ENCODE measurements at regions not wholly inside any gene's neighbourhood (a gene's known extent, or its start where the extent isn't known, plus 50 kb on each side); places are given as distances from the start of the nearest gene placed in this dataset.

- no peak overlapping the region for H3K4me3 ChIP-seq (replicated peaks; ENCODE audit: insufficient read depth, low read length)
- no peak for DNase-seq (ENCODE audit: low read depth in 1 of 2, low spot score in 1 of 2)
- no peak overlapping the region for H3K27ac ChIP-seq (replicated peaks)
- no peaks in the 10 kb centered on the region for H3K27me3 ChIP-seq (ENCODE audit: insufficient read depth, poor library complexity, severe bottlenecking)
- TF ChIP-seq CTCF (IDR thresholded peaks at IDR 0.05; ENCODE audit: insufficient read depth, low read length) (no peak), SPI1 (IDR thresholded peaks at IDR 0.05; ENCODE audit: borderline replicate concordance, low read depth) (no peak), POLR2AphosphoS5 (IDR thresholded peaks at IDR 0.05; ENCODE audit: low read depth) (no peak), REST (IDR thresholded peaks at IDR 0.05; ENCODE audit: insufficient replicate concordance, low read depth) (no peak), GABPA (IDR thresholded peaks at IDR 0.05; ENCODE audit: low read depth) (no peak)
Observed at GRCh38 chr6:40181367-40181766, 247.1 kb upstream of the MOCS1 start.

- no peak for TF ChIP-seq REST (IDR thresholded peaks at IDR 0.05; ENCODE audit: insufficient replicate concordance, low read depth)
- TF ChIP-seq GABPA (IDR thresholded peaks at IDR 0.05; ENCODE audit: low read depth), result no peak
- no peak for TF ChIP-seq CTCF (IDR thresholded peaks at IDR 0.05; ENCODE audit: insufficient read depth, low read length)
- no peak for TF ChIP-seq SPI1 (IDR thresholded peaks at IDR 0.05; ENCODE audit: borderline replicate concordance, low read depth)
- TF ChIP-seq POLR2AphosphoS5 (IDR thresholded peaks at IDR 0.05; ENCODE audit: low read depth), result no peak
- DNase-seq (ENCODE audit: low read depth in 1 of 2, low spot score in 1 of 2), result no peak
- no peaks in the 10 kb centered on the region for H3K27me3 ChIP-seq (ENCODE audit: insufficient read depth, poor library complexity, severe bottlenecking)
- no peak overlapping the region for H3K27ac ChIP-seq (replicated peaks)
- H3K4me3 ChIP-seq (replicated peaks; ENCODE audit: insufficient read depth, low read length), result no peak overlapping the region
Observed at GRCh38 chr6:40180271-40180670, 246.0 kb upstream of the MOCS1 start.

GRCh38 chr6:40179496-40179895, 245.2 kb upstream of the MOCS1 start:
- DNase-seq (ENCODE audit: low read depth in 1 of 2, low spot score in 1 of 2), result no peak
- no peak overlapping the region for H3K4me3 ChIP-seq (replicated peaks; ENCODE audit: insufficient read depth, low read length)

More at GRCh38 chr6:40179496-40179895, 245.2 kb upstream of the MOCS1 start:
- TF ChIP-seq GABPA (IDR thresholded peaks at IDR 0.05; ENCODE audit: low read depth) (no peak), REST (IDR thresholded peaks at IDR 0.05; ENCODE audit: insufficient replicate concordance, low read depth) (no peak), POLR2AphosphoS5 (IDR thresholded peaks at IDR 0.05; ENCODE audit: low read depth) (no peak), CTCF (IDR thresholded peaks at IDR 0.05; ENCODE audit: insufficient read depth, low read length) (no peak), SPI1 (IDR thresholded peaks at IDR 0.05; ENCODE audit: borderline replicate concordance, low read depth) (no peak)
- Histone ChIP-seq H3K27ac (replicated peaks) (no peak overlapping the region), H3K27me3 (ENCODE audit: insufficient read depth, poor library complexity, severe bottlenecking) (no peaks in the 10 kb centered on the region)

Measured in HL-60 (cell line).